HG02678 (cell line): ENCODE measurements at regions not wholly inside any gene's neighbourhood (a gene's known extent, or its start where the extent isn't known, plus 50 kb on each side); places are given as distances from the start of the nearest gene placed in this dataset.

Source experiments
- ATAC-seq: cut with Tn5 transposase; IDR thresholded peaks from one replicate; pipeline ENCODE4 v1.9.1; 2021; ENCODE audit warnings: mild to moderate bottlenecking, moderate library complexity; ENCODE audit not compliant: unreplicated experiment

DNA sequence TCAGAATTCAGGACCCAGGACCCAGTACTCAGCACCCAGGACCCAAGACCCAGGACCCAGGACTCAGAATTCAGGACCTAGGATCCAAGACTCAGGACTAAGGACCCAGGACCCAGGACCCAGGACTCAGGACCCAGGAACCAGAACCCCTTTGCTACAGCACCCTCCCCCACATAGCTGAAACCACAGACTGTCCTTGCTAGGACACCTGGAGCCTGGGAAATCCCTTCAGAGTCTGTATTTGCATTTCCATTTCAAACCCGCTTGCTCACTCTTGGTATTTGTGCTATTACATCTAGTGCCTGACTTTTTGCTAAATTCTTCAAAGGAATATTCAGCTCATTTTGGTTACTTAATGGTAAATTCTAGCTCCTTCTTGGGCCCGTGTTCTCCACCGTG, 275.8 kb upstream of the MAF start:
- ATAC-seq: peak; percentile 74

GRCh38 chr16:79874391-79874790, 273.9 kb upstream of the MAF start:
- ATAC-seq: no peak

GRCh38 chr16:79873825-79874224, 273.3 kb upstream of the MAF start:
- ATAC-seq: no peak

- ATAC-seq: no peak
Observed at GRCh38 chr16:79871906-79872305, 271.4 kb upstream of the MAF start.

- ATAC-seq: no peak
Observed at GRCh38 chr16:79870016-79870886, 269.7 kb upstream of the MAF start.

GRCh38 chr16:79869304-79870015, 268.9 kb upstream of the MAF start:
- no peak for ATAC-seq

GRCh38 chr16:79868841-79869240, 268.3 kb upstream of the MAF start:
- no peak for ATAC-seq

- no peak for ATAC-seq
Observed at GRCh38 chr16:79867425-79867997, 267.0 kb upstream of the MAF start.

- ATAC-seq: no peak
Observed at GRCh38 chr16:79865918-79866317, 265.4 kb upstream of the MAF start.

DNA sequence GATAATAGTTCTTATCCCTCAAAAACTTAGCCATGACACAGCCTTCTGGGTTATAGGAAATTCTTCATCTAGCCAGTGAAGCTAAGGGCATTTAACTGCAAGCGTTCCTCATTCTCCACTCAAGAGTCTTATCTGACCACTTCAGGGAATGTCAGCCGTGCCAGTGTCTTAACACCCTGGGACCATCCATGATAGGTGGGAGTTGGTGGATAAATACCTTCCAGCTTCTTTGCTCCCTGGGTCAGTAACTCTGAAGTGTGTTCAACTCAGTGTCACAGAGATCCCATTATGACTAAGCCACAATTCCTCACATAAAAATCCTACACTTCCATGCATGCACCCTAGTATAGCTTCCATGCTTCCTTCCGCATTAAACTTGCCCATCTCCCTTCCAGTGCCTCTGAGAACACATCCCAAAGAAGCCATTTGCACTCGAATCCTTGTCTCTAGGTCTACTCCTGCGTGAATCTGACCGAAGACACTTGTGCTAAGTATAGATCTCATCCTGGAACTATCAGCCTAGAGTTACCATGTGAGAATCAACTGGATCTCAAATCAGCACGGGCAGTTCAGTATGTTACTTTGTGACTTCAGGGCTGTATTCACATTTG, 264.3 kb upstream of the MAF start:
- no peak for ATAC-seq

GRCh38 chr16:79864032-79864780, 263.7 kb upstream of the MAF start:
- no peak for ATAC-seq

GRCh38 chr16:79863128-79864031, 262.8 kb upstream of the MAF start:
- ATAC-seq: no peak

GRCh38 chr16:79862601-79863000, 262.1 kb upstream of the MAF start:
- ATAC-seq: no peak

- no peak for ATAC-seq
Observed at GRCh38 chr16:79856581-79856980, 256.0 kb upstream of the MAF start.

GRCh38 chr16:79850348-79850747, 249.8 kb upstream of the MAF start:
- no peak for ATAC-seq

DNA sequence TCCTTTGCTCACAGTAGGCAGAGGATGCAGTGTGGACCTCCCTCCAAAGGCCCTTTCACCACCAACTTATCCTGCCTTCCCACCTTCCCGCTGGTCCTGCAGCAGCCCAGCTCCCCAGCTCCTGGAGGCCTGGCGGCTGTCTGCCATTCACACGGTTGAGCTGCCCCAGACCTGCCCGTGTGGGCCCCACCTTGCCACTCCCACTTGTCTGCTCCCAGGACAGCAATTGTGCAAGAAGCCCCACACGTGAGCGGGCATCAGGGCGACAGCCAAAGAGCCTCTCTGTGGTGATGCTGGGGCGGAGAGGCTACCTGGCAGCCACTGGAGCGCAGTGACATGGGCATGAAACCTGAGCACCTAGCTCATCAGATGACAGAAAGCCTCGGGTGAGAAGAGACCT, 248.6 kb upstream of the MAF start:
- ATAC-seq: no peak

- no peak for ATAC-seq
Observed at GRCh38 chr16:79848719-79849118, 248.2 kb upstream of the MAF start.

DNA sequence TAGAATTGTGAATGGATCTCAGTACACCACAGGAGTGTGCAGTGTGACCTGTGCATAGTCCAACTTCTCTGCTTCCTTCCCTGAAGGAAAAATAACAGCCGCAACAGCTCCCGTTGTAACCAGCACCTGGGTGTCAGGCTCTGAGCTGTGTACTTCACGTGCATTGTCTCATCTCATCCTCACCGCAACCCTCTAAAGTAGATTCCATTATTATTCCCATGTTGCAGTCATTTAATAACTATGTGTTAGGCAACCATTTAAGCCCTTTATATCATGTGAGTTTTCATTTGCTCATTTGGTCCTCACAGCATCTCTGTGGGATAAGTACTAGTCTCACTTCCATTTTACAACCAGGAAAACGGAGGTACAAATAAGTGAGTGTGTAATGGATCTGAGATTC, 247.0 kb upstream of the MAF start:
- no peak for ATAC-seq

- ATAC-seq: no peak
Observed at GRCh38 chr16:79847101-79847500, 246.6 kb upstream of the MAF start.

DNA sequence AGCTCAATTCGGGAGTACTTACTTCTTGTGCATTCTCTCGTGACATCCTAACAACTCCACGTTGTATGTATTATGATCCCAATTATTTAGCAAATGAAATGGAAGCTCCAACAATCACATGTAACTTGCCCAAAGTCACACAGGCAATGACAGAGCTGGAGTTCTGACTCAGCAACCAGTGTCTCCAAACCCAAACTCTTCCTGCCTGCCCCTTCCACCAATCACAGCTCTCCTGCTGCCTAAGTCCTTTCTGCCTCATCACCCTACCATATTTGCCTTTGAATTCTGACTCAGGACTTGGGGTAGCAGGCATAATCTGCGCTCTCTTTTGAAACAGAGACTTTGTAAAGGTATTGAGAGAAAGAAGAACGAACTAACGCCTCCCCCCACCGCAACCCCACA, 245.2 kb upstream of the MAF start:
- no peak for ATAC-seq
